MM.1S (cell line): ENCODE measurements at regions not wholly inside any gene's neighbourhood (a gene's known extent, or its start where the extent isn't known, plus 50 kb on each side); places are given as distances from the start of the nearest gene placed in this dataset.
A peak's percentile ranks its signal among the peaks of the same experiment; 100 is the strongest.

Experiments used
- DNase-seq: peaks from one replicate; pipeline ENCODE4 v3.0.0-alpha.2; 2015
- H2AFZ ChIP-seq: fragments of 300-600 bp; sonication (generic); 2 replicates; pipeline ENCODE4 v1.6.0; 2016; ENCODE audit warnings: antibody characterized with exemption, low read length
- H3F3A ChIP-seq: fragments of 300-600 bp; sonication (generic); 2 replicates; pipeline ENCODE4 v1.6.1; 2016; ENCODE audit warnings: mild to moderate bottlenecking, antibody characterized with exemption, low read length, moderate library complexity, mixed read lengths; ENCODE audit not compliant: insufficient read depth
- H3K27ac ChIP-seq: fragments of 300-600 bp; sonication (generic); 2 replicates; pipeline ENCODE4 v1.5.1; 2016; ENCODE audit warnings: mild to moderate bottlenecking, low read length
- H3K27me3 ChIP-seq: fragments of 300-600 bp; sonication (generic); replicated peaks from 2 replicates; pipeline ENCODE4 v1.6.0; 2016; ENCODE audit warnings: low read length; ENCODE audit not compliant: insufficient read depth
- H3K36me3 ChIP-seq: fragments of 300-600 bp; sonication (generic); replicated peaks from 2 replicates; pipeline ENCODE4 v1.6.1; 2016; ENCODE audit warnings: mild to moderate bottlenecking, low read length, mixed read lengths; ENCODE audit not compliant: insufficient read depth
- H3K4me1 ChIP-seq: fragments of 300-600 bp; sonication (generic); 2 replicates; pipeline ENCODE4 v1.6.1; 2016; ENCODE audit warnings: low read length, mixed read lengths
- H3K4me2 ChIP-seq: fragments of 300-600 bp; sonication (generic); 2 replicates; pipeline ENCODE4 v1.6.0; 2016; ENCODE audit warnings: low read depth, low read length
- H3K4me3 ChIP-seq: fragments of 300-600 bp; sonication (generic); 2 replicates; pipeline ENCODE4 v1.5.1; 2016; ENCODE audit warnings: low read length, mixed read lengths
- H3K79me2 ChIP-seq: fragments of 300-600 bp; sonication (generic); 2 replicates; pipeline ENCODE4 v1.6.1; 2016; ENCODE audit warnings: mixed run types, low read length, mixed read lengths
- H3K9ac ChIP-seq: fragments of 300-600 bp; sonication (generic); 2 replicates; pipeline ENCODE4 v1.6.1; 2016; ENCODE audit warnings: low read length, mixed read lengths
- H3K9me2 ChIP-seq: fragments of 300-600 bp; sonication (generic); replicated peaks from 2 replicates; pipeline ENCODE4 v1.6.1; 2016; ENCODE audit warnings: mild to moderate bottlenecking, low read length, mixed read lengths; ENCODE audit not compliant: insufficient read depth
- H3K9me3 ChIP-seq: fragments of 300-600 bp; sonication (generic); replicated peaks from 2 replicates; pipeline ENCODE4 v1.6.1; 2016; ENCODE audit warnings: mild to moderate bottlenecking, low read length, mixed read lengths; ENCODE audit not compliant: insufficient read depth
- H4K20me1 ChIP-seq: fragments of 300-600 bp; sonication (generic); 2 replicates; pipeline ENCODE4 v1.6.1; 2016; ENCODE audit warnings: mild to moderate bottlenecking, low read length, moderate library complexity, mixed read lengths; ENCODE audit not compliant: insufficient read depth
- EZH2 ChIP-seq: fragments of 300-600 bp; sonication (generic); optimal IDR thresholded peaks from 2 replicates; pipeline ENCODE3; 2017; ENCODE audit warnings: low read depth, mild to moderate bottlenecking, antibody characterized with exemption, low read length, mixed read lengths
- EZH2phosphoT487 ChIP-seq: fragments of 300-600 bp; sonication (generic); IDR thresholded peaks from 2 replicates; pipeline ENCODE4 v1.6.1; 2018; ENCODE audit warnings: antibody characterized with exemption, low read length
- TF ChIP-seq, protein P1 (sequence below): fragments of 300-600 bp; sonication (generic); IDR thresholded peaks from 2 replicates; pipeline ENCODE4 v1.5.1; 2016; ENCODE audit warnings: antibody characterized with exemption, low read length, mixed read lengths

DNA sequence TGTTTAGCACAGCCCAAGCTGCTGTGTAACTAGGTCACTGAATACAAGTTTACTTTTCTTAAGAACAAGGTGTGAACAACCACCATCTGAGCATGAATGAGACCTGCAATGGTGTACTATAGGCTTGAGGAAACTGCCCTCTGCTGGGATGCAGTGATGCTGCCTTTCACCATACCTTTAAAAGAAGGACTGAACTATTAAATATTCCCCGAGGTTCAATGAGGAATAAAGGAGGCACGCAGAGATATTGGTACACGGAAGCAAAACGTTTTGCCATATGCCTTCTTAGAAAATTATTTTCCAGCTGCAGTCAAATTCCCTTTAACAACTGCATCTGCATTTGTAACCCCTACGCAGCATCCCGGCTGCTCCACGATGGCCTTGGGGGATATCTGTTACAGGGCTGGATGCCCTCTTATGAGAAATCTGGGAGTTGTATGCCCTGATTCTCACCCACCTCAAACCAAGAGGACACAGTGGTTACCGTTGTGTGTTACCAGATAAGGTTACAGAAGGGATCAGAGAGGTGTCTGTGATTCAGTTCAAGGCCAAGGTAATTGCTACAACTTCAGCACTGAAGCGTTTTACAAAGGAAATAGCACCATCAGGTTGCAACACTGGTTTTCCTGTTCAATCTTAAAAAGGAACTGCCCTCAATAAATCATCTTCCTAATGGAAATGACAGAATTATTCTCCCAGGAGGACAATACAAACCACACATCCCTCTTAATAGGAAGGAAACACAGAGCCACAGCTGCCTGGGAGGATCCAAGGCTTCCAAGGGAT lies 470.5 kb downstream of the LTN1 start:
- H3K79me2 ChIP-seq: no peaks in the 10 kb centered on the region
- no peaks in the 10 kb centered on the region for H3F3A ChIP-seq
- H3K9me3 ChIP-seq: no peaks in the 10 kb centered on the region
- H3K4me2 ChIP-seq: no peak overlapping the region
- no peaks in the 10 kb centered on the region for H3K27me3 ChIP-seq
- no peaks in the 10 kb centered on the region for H3K4me1 ChIP-seq
- H3K4me3 ChIP-seq: no peak overlapping the region
- no peak for TF ChIP-seq EZH2
- TF ChIP-seq, protein P1, sequence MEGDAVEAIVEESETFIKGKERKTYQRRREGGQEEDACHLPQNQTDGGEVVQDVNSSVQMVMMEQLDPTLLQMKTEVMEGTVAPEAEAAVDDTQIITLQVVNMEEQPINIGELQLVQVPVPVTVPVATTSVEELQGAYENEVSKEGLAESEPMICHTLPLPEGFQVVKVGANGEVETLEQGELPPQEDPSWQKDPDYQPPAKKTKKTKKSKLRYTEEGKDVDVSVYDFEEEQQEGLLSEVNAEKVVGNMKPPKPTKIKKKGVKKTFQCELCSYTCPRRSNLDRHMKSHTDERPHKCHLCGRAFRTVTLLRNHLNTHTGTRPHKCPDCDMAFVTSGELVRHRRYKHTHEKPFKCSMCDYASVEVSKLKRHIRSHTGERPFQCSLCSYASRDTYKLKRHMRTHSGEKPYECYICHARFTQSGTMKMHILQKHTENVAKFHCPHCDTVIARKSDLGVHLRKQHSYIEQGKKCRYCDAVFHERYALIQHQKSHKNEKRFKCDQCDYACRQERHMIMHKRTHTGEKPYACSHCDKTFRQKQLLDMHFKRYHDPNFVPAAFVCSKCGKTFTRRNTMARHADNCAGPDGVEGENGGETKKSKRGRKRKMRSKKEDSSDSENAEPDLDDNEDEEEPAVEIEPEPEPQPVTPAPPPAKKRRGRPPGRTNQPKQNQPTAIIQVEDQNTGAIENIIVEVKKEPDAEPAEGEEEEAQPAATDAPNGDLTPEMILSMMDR: peak; percentile 50
- TF ChIP-seq EZH2phosphoT487: no peak
- no peak overlapping the region for H2AFZ ChIP-seq
- no peak overlapping the region for H3K27ac ChIP-seq
- H3K36me3 ChIP-seq: no peaks in the 10 kb centered on the region
- peak; percentile 33 for DNase-seq
- no peak overlapping the region for H3K9ac ChIP-seq
- no peaks in the 10 kb centered on the region for H3K9me2 ChIP-seq
- H4K20me1 ChIP-seq: no peaks in the 10 kb centered on the region

DNA sequence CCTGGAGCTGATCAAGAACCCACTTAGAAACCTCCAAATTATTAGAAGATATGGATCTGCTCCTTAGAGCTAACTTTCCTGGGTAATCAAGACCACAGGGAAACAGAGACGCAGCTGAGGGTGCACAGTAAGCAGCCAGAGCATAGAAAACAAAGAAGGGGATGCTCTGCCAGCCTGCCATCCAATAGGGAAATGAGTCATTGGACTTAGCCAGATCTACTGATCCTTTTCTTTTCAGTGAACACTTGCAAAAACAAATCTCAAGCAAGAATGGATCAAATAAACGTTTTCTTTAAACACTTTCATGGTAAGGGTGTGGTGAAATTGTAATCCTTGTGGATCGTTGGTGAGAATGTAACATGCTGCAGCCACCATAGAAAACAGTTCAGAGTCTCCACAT lies 474.0 kb downstream of the LTN1 start:
- no peaks in the 10 kb centered on the region for H3K36me3 ChIP-seq
- H3K9ac ChIP-seq: no peak overlapping the region
- no peaks in the 10 kb centered on the region for H3K9me2 ChIP-seq
- no peaks in the 10 kb centered on the region for H3K27me3 ChIP-seq
- TF ChIP-seq EZH2 (no peak), EZH2phosphoT487 (no peak)
- TF ChIP-seq, protein P1: no peak
- no peaks in the 10 kb centered on the region for H3K79me2 ChIP-seq
- no peak overlapping the region for H3K4me3 ChIP-seq
- no peak for DNase-seq
- no peaks in the 10 kb centered on the region for H3K9me3 ChIP-seq
- no peak overlapping the region for H2AFZ ChIP-seq
- no peaks in the 10 kb centered on the region for H4K20me1 ChIP-seq
- H3K27ac ChIP-seq: no peak overlapping the region
- H3K4me1 ChIP-seq: peaks cover 2% of the 10 kb centered on the region; the same call in 1 of the 2 replicates
- no peaks in the 10 kb centered on the region for H3F3A ChIP-seq
- no peak overlapping the region for H3K4me2 ChIP-seq

DNA sequence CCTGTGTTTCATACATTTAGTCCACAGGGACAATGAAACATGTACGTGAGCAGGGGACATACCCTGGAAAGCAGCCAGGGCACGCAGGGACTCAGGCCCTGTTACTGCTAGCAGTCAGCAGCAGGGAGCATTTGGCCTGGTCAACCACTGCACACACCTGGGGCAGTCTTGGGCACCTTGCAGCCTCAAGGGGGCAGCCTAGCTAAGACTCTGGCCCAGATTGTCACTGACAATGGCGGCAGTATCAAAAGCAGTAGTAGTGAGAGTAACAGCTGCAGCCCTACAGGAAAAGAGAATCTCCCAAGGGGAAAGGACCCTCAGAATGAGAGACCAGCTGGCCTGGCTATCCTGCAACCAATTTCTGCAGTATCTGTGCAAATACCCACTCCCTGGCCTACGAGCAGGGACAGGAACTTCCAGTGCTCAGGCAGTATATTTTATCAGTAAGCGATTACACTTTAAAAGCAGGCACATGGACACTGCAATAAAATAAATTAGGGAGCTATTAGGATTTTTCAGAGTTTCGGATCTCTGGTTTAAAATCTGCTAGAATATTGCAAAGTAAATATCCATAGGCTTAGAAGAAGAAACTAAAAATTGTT lies 475.6 kb downstream of the LTN1 start:
- H2AFZ ChIP-seq: no peak overlapping the region
- no peak overlapping the region for H3K9ac ChIP-seq
- DNase-seq: peak; percentile 89
- peak overlapping the region; percentile 35 for H3K4me2 ChIP-seq
- no peaks in the 10 kb centered on the region for H3F3A ChIP-seq
- H3K9me2 ChIP-seq: no peaks in the 10 kb centered on the region
- no peaks in the 10 kb centered on the region for H3K27me3 ChIP-seq
- no peaks in the 10 kb centered on the region for H3K36me3 ChIP-seq
- H3K79me2 ChIP-seq: no peaks in the 10 kb centered on the region
- H3K27ac ChIP-seq: no peak overlapping the region
- no peaks in the 10 kb centered on the region for H3K9me3 ChIP-seq
- TF ChIP-seq, protein P1: peak; percentile 95
- no peak for TF ChIP-seq EZH2phosphoT487
- peaks cover 2% of the 10 kb centered on the region; the same call in 1 of the 2 replicates for H3K4me1 ChIP-seq
- no peak overlapping the region for H3K4me3 ChIP-seq
- no peaks in the 10 kb centered on the region for H4K20me1 ChIP-seq
